ENCODE measurements at regions not wholly inside any gene's neighbourhood (a gene's known extent, or its start where the extent isn't known, plus 50 kb on each side); places are given as distances from the start of the nearest gene placed in this dataset.

DNA sequence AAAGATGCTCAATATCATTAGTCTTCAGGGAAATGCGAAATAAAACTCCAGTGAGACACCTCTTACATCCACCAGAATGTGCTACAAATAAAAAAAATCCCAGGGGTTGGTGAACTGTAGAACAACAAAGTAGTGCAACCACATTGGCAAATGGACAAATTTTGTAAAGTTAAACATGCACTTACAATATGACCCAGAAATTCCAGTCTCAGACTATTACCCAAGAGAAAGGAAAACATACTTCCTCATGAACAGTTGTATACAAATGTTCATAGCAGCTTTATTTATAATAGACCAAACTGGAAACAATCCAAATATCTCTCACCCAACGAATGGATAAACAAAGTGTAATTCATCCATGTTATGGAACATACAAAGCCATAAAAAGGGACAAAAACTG lies 239.5 kb downstream of the ABCC12 start:
- Histone ChIP-seq H3K56ac (replicated peaks; ENCODE audit: insufficient read length, low read depth, low read length) (no peak overlapping the region), H3K9me3 (ENCODE audit: insufficient read depth in 2 of 2, low read depth in 1 of 2, low read length in 1 of 2) (no peaks in the 10 kb centered on the region), H3K79me1 (ENCODE audit: low read depth, low read length) (no peaks in the 10 kb centered on the region), H2BK12ac (ENCODE audit: low read depth, low read length) (no peak overlapping the region), H3K9ac (replicated peaks in 1 of 4; ENCODE audit: extremely low read depth in 1 of 4, low read depth in 3 of 4, low read length in 3 of 4) (no peak overlapping the region), H2BK15ac (ENCODE audit: low read length) (no peak overlapping the region), H4K20me1 (replicated peaks in 1 of 2; ENCODE audit: control insufficient read depth in 1 of 2, insufficient read depth in 2 of 2, low read length in 2 of 2) (no peaks in the 10 kb centered on the region), H3K4me1 (replicated peaks in 1 of 4; ENCODE audit: control insufficient read depth in 3 of 4, insufficient read depth in 4 of 4, low read length in 3 of 4) (no peaks in the 10 kb centered on the region), H3K14ac (ENCODE audit: insufficient read length) (no peak overlapping the region), H3K4me3 (ENCODE audit: extremely low read depth in 1 of 4, insufficient read depth in 2 of 4, low read depth in 3 of 4, low read length in 4 of 4) (no peak overlapping the region), H2BK5ac (ENCODE audit: low read depth, low read length) (no peak overlapping the region), H3K4ac (replicated peaks; ENCODE audit: insufficient read length, low read depth, low read length) (no peak overlapping the region), H3K27ac (ENCODE audit: low read depth, low read length) (no peak overlapping the region), H2BK20ac (ENCODE audit: low read length) (no peak overlapping the region), H3K23me2 (ENCODE audit: low read depth, low read length) (no peaks in the 10 kb centered on the region), H3K4me2 (ENCODE audit: insufficient read depth in 1 of 2, low read depth in 2 of 2, low read length in 2 of 2) (no peak overlapping the region), H4K5ac (ENCODE audit: insufficient read length, low read depth, low read length) (no peak overlapping the region), H2BK120ac (replicated peaks; ENCODE audit: low read depth, low read length) (no peak overlapping the region), H2AK5ac (ENCODE audit: low read depth, low read length) (no peak overlapping the region), H4K8ac (ENCODE audit: extremely low read depth, insufficient read depth, low read length) (no peak overlapping the region), H3K79me2 (ENCODE audit: control insufficient read depth in 1 of 2, insufficient read depth in 2 of 2, low read length in 2 of 2) (no peaks in the 10 kb centered on the region), H2AFZ (ENCODE audit: low read length) (no peak overlapping the region), H3K23ac (ENCODE audit: insufficient read length) (no peak overlapping the region), H3K36me3 (ENCODE audit: control insufficient read depth in 2 of 4, insufficient read depth in 4 of 4, low read length in 3 of 4) (no peaks in the 10 kb centered on the region), H3K18ac (ENCODE audit: extremely low read depth, low read length) (no peak overlapping the region), H3K27me3 (replicated peaks in 1 of 4; ENCODE audit: control insufficient read depth in 3 of 4, extremely low read depth in 1 of 4, insufficient read depth in 3 of 4, low read length in 3 of 4) (no peaks in the 10 kb centered on the region), H4K91ac (replicated peaks; ENCODE audit: insufficient read length, low read length) (no peak overlapping the region)
- TF ChIP-seq PHF8 (conservative IDR thresholded peaks at IDR 0.05; ENCODE audit: low read depth, low read length) (no peak), KDM5A (IDR thresholded peaks at IDR 0.05; ENCODE audit: low read length) (no peak), SUZ12 (IDR thresholded peaks at IDR 0.05; ENCODE audit: low read length) (no peak), BRCA1 (IDR thresholded peaks at IDR 0.05; ENCODE audit: low read depth, low read length) (no peak), RXRA (IDR thresholded peaks at IDR 0.05; ENCODE audit: insufficient read depth, low read depth, low read length) (no peak), JUND (IDR thresholded peaks at IDR 0.05; ENCODE audit: low read length) (no peak)
- TF ChIP-seq, protein P1, sequence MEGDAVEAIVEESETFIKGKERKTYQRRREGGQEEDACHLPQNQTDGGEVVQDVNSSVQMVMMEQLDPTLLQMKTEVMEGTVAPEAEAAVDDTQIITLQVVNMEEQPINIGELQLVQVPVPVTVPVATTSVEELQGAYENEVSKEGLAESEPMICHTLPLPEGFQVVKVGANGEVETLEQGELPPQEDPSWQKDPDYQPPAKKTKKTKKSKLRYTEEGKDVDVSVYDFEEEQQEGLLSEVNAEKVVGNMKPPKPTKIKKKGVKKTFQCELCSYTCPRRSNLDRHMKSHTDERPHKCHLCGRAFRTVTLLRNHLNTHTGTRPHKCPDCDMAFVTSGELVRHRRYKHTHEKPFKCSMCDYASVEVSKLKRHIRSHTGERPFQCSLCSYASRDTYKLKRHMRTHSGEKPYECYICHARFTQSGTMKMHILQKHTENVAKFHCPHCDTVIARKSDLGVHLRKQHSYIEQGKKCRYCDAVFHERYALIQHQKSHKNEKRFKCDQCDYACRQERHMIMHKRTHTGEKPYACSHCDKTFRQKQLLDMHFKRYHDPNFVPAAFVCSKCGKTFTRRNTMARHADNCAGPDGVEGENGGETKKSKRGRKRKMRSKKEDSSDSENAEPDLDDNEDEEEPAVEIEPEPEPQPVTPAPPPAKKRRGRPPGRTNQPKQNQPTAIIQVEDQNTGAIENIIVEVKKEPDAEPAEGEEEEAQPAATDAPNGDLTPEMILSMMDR (IDR thresholded peaks at IDR 0.05; ENCODE audit: control extremely low read depth in 1 of 3, insufficient read depth in 1 of 3, low read depth in 1 of 3, low read length in 3 of 3) = no peak
- FAIRE-seq (no peak), DNase-seq (ENCODE audit: low read depth in 1 of 2, low spot score in 2 of 2) (no peak)
- ChIA-PET POLR2A (ENCODE audit: partially characterized antibody) (no interaction called here), CTCF (ENCODE audit: partially characterized antibody) (no interaction called here)
- WGBS, 2 experiments (ENCODE audit: extremely low coverage in 1 of 2, insufficient coverage in 1 of 2, insufficient read length in 1 of 2, insufficient replicate concordance in 2 of 2, low coverage in 1 of 2, low lambda C conversion rate in 2 of 2, missing lambda C conversion rate in 1 of 2) = 78% methylated on average over 2 of the region's 2 CpGs; no CpG with 5 or more reads in 1 of the 2 experiments
